ENCODE measurements at regions not wholly inside any gene's neighbourhood (a gene's known extent, or its start where the extent isn't known, plus 50 kb on each side); places are given as distances from the start of the nearest gene placed in this dataset.

GRCh38 chr9:16180546-16180945 is 627.7 kb downstream of the CCDC171 start:
- TF ChIP-seq, protein P1, sequence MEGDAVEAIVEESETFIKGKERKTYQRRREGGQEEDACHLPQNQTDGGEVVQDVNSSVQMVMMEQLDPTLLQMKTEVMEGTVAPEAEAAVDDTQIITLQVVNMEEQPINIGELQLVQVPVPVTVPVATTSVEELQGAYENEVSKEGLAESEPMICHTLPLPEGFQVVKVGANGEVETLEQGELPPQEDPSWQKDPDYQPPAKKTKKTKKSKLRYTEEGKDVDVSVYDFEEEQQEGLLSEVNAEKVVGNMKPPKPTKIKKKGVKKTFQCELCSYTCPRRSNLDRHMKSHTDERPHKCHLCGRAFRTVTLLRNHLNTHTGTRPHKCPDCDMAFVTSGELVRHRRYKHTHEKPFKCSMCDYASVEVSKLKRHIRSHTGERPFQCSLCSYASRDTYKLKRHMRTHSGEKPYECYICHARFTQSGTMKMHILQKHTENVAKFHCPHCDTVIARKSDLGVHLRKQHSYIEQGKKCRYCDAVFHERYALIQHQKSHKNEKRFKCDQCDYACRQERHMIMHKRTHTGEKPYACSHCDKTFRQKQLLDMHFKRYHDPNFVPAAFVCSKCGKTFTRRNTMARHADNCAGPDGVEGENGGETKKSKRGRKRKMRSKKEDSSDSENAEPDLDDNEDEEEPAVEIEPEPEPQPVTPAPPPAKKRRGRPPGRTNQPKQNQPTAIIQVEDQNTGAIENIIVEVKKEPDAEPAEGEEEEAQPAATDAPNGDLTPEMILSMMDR (IDR thresholded peaks at IDR 0.05), result no peak
- TF ChIP-seq POLR2AphosphoS5 (IDR thresholded peaks at IDR 0.05; ENCODE audit: low read depth, low read length), result no peak
- no peak for TF ChIP-seq REST (IDR thresholded peaks at IDR 0.05; ENCODE audit: insufficient read depth in 1 of 2, low read depth in 2 of 2, low read length in 1 of 2)
- no peak for TF ChIP-seq SIN3A (IDR thresholded peaks at IDR 0.05; ENCODE audit: borderline replicate concordance, insufficient read depth, low read depth, low read length)
- TF ChIP-seq TCF7L2 (IDR thresholded peaks at IDR 0.05; ENCODE audit: low read depth, low read length), result no peak
